Fibroblast of villous mesenchyme (primary cell): ENCODE measurements at regions not wholly inside any gene's neighbourhood (a gene's known extent, or its start where the extent isn't known, plus 50 kb on each side); places are given as distances from the start of the nearest gene placed in this dataset.

Experiments
- DNase-seq: peaks from one replicate; pipeline ENCODE4 v3.0.0-alpha.2; 2010; ENCODE audit warnings: low read depth
- H3K4me3 ChIP-seq: 2 replicates; pipeline ENCODE4 v1.5.1; 2011; ENCODE audit warnings: low read depth, mild to moderate bottlenecking, low read length
- TF ChIP-seq, protein P1 (sequence below): IDR thresholded peaks from 2 replicates; pipeline ENCODE4 v1.5.1; 2012; ENCODE audit warnings: low read depth, mild to moderate bottlenecking, low read length; ENCODE audit not compliant: insufficient read depth

DNA sequence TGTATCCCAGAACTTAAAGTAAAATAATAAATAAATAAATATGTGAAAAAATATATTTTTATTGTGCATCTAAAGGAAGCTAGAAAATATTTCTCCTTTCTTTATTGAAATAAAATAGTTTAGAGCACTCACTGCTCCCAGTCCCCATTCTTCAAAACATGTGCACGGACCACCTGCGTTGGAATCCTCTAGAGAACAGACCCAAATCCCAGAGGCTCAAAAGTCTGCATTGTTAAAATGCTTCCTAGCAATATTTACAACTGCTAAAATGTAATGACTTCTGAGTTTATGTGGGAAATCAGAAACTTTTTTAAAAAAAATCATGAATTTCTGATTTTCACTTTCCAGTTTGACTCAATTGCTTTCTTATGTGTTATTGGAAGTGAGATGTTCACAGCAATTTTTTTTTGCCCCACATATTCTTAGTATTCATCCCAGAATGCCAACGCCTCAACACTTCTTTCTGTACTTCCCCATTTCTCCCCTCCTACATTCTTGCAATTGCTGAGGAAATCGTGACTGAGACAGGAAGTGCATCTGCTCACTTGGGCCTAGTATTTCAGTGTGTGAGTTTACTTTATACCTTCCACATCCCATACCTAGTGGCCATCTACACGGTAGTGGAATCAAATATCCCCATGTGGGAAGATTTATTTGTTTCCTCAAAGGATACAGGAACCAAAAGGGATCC is 116.0 kb upstream of the FLRT2 start:
- TF ChIP-seq, protein P1, sequence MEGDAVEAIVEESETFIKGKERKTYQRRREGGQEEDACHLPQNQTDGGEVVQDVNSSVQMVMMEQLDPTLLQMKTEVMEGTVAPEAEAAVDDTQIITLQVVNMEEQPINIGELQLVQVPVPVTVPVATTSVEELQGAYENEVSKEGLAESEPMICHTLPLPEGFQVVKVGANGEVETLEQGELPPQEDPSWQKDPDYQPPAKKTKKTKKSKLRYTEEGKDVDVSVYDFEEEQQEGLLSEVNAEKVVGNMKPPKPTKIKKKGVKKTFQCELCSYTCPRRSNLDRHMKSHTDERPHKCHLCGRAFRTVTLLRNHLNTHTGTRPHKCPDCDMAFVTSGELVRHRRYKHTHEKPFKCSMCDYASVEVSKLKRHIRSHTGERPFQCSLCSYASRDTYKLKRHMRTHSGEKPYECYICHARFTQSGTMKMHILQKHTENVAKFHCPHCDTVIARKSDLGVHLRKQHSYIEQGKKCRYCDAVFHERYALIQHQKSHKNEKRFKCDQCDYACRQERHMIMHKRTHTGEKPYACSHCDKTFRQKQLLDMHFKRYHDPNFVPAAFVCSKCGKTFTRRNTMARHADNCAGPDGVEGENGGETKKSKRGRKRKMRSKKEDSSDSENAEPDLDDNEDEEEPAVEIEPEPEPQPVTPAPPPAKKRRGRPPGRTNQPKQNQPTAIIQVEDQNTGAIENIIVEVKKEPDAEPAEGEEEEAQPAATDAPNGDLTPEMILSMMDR, result no peak
- no peak for DNase-seq
- no peak overlapping the region for H3K4me3 ChIP-seq

- no peak overlapping the region for H3K4me3 ChIP-seq
- TF ChIP-seq, protein P1, result peak; percentile 61
Observed at GRCh38 chr14:85415015-85415712, 114.8 kb upstream of the FLRT2 start.

DNA sequence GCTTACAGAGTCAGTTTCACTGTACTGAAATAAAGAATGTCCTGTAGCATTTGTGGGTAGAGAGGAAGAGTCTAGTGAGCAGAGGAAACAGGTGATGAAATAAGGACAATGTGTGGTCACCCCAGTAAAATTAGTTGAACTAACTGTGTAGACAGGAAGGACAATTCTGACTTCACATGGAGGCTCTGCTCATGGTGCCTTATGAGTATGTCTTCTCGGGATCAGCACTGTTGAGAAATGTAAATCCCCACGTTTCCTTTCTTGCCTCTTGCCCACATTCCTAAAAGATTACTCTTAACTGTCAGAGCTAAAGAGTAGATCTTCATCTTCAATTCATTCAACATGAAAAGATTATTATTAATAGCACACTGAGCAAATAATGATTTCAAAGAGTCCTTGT is 113.2 kb upstream of the FLRT2 start:
- DNase-seq, result peak; percentile 81
- no peak overlapping the region for H3K4me3 ChIP-seq
- TF ChIP-seq, protein P1, result no peak

More at GRCh38 chr14:85415015-85415712, 114.8 kb upstream of the FLRT2 start:
- DNase-seq, result peak; percentile 92

- no peak for DNase-seq
- TF ChIP-seq, protein P1, result no peak
- H3K4me3 ChIP-seq, result no peak overlapping the region
Observed at GRCh38 chr14:85417396-85417795, 112.5 kb upstream of the FLRT2 start.

GRCh38 chr14:85418721-85419120 is 111.2 kb upstream of the FLRT2 start:
- DNase-seq, result no peak
- no peak overlapping the region for H3K4me3 ChIP-seq
- TF ChIP-seq, protein P1, result no peak

- DNase-seq, result no peak
- no peak overlapping the region for H3K4me3 ChIP-seq
- TF ChIP-seq, protein P1, result no peak
Observed at GRCh38 chr14:85420278-85420677, 109.7 kb upstream of the FLRT2 start.
